ENCODE measurements at regions not wholly inside any gene's neighbourhood (a gene's known extent, or its start where the extent isn't known, plus 50 kb on each side); places are given as distances from the start of the nearest gene placed in this dataset.

DNA sequence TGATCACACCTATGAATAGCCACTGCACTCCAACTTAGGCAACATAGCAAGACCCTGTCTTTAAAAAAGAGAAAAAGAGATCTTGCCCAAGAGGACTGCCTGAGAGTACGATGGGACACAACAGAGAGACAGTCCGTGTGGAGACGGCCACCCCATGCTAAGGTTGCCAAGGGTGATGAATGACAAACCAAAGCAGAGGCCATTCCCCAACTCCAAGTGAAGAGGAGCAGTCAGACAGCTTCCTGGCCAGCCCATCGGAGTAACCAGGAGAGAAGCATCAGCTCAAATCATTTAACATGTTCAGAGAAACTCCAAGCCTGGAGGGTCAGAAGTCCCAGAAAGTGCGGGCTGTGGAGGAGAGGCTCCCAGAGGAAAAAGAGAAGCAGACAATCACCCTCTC lies 63.9 kb upstream of the SUB1 start:
- H3K27me3 ChIP-seq, result no peaks in the 10 kb centered on the region
- H3K4me1 ChIP-seq, result no peaks in the 10 kb centered on the region
- H3K9me3 ChIP-seq, result no peaks in the 10 kb centered on the region
- H3K27ac ChIP-seq, result no peak overlapping the region
- 69% methylated on average over 5 of the region's 5 CpGs; no CpG with 5 or more reads in 1 of the 2 donors for WGBS, 2 donors (ENCODE audit: low coverage in 1 of 2)
- no peak overlapping the region for H3K4me3 ChIP-seq
- TF ChIP-seq EP300 (IDR thresholded peaks at IDR 0.05), result no peak
- TF ChIP-seq POLR2AphosphoS5 (IDR thresholded peaks at IDR 0.05), result no peak
- TF ChIP-seq, protein P1, sequence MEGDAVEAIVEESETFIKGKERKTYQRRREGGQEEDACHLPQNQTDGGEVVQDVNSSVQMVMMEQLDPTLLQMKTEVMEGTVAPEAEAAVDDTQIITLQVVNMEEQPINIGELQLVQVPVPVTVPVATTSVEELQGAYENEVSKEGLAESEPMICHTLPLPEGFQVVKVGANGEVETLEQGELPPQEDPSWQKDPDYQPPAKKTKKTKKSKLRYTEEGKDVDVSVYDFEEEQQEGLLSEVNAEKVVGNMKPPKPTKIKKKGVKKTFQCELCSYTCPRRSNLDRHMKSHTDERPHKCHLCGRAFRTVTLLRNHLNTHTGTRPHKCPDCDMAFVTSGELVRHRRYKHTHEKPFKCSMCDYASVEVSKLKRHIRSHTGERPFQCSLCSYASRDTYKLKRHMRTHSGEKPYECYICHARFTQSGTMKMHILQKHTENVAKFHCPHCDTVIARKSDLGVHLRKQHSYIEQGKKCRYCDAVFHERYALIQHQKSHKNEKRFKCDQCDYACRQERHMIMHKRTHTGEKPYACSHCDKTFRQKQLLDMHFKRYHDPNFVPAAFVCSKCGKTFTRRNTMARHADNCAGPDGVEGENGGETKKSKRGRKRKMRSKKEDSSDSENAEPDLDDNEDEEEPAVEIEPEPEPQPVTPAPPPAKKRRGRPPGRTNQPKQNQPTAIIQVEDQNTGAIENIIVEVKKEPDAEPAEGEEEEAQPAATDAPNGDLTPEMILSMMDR (IDR thresholded peaks at IDR 0.05), result no peak
- TF ChIP-seq POLR2A (IDR thresholded peaks at IDR 0.05), result no peak
- no peak for ATAC-seq
- H3K36me3 ChIP-seq, result no peaks in the 10 kb centered on the region

DNA sequence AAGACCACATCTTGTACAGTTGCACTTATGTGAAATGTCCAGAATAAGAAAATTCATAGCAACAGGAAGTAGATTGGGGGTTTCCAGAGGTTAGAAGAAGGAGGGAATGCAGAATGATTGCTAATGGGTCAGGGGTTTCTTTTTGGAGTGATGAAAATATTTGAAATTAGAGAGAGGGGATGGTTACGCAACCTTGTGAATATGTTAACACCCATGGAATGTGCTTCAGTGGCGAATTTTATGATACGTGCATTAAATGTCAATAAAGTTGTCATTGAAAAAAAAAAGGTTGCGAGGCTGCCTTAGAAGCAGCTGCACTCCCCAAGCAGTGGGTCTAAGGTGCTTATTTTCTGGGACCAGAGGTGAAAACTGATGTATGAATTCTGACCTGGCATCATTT lies 64.4 kb upstream of the SUB1 start:
- Histone ChIP-seq H3K36me3 (no peaks in the 10 kb centered on the region), H3K4me3 (no peak overlapping the region), H3K9me3 (no peaks in the 10 kb centered on the region), H3K27ac (no peak overlapping the region), H3K27me3 (no peaks in the 10 kb centered on the region), H3K4me1 (no peaks in the 10 kb centered on the region)
- 94 to 96% methylated on average over 4 of the region's 4 CpGs for WGBS, 2 donors (ENCODE audit: low coverage in 1 of 2)
- TF ChIP-seq EP300 (IDR thresholded peaks at IDR 0.05) (no peak), POLR2A (IDR thresholded peaks at IDR 0.05) (no peak), POLR2AphosphoS5 (IDR thresholded peaks at IDR 0.05) (no peak)
- TF ChIP-seq, protein P1 (IDR thresholded peaks at IDR 0.05), result no peak
- ATAC-seq, result no peak

DNA sequence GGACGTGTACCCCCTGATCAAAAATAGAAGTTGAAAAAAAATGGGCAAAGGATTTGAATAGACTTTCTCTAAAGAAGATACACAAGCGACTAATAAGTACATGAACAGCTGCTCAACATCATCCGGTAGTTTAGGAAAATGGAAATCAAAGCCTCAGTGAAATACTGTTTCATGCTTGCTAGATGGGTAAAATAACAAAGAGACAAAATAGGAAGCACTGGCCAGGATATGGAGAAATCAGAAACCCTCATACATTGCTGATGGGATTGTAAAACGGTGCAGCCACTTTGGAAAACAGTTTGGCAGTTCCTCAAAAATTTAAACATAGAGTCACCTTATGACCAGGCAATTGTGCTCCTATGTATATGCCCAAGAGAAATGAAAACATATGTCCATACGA lies 65.0 kb upstream of the SUB1 start:
- TF ChIP-seq EP300 (IDR thresholded peaks at IDR 0.05) (no peak), POLR2AphosphoS5 (IDR thresholded peaks at IDR 0.05) (no peak), POLR2A (IDR thresholded peaks at IDR 0.05) (no peak)
- TF ChIP-seq, protein P1 (IDR thresholded peaks at IDR 0.05), result no peak
- Histone ChIP-seq H3K27me3 (no peaks in the 10 kb centered on the region), H3K9me3 (no peaks in the 10 kb centered on the region), H3K27ac (no peak overlapping the region), H3K4me1 (no peaks in the 10 kb centered on the region), H3K36me3 (no peaks in the 10 kb centered on the region), H3K4me3 (no peak overlapping the region)
- no peak for ATAC-seq
- WGBS, 2 donors (ENCODE audit: low coverage in 1 of 2), result 7 to 16% methylated on average over 4 to 5 of the region's 5 CpGs

DNA sequence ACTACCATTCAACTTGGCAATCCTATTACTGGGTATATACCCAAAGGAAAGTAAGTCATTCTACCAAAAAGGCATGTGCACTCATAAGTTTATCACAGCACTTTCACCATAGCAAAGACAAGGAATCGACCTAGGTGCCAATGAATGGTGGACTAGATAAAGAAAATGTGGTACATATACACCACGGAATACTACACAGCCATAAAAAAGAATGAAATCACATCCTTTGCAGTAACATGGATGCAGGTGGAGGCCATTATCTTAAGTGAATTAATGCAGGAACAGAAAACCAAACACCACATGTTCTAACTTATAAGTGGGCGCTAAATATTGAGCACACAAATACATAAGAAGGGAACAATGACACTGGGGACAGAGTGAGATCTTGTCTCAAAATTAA lies 65.8 kb upstream of the SUB1 start:
- TF ChIP-seq EP300 (IDR thresholded peaks at IDR 0.05), result no peak
- no peak for TF ChIP-seq POLR2AphosphoS5 (IDR thresholded peaks at IDR 0.05)
- TF ChIP-seq POLR2A (IDR thresholded peaks at IDR 0.05), result no peak
- TF ChIP-seq, protein P1 (IDR thresholded peaks at IDR 0.05), result no peak
- H3K4me3 ChIP-seq, result no peak overlapping the region
- no peak overlapping the region for H3K27ac ChIP-seq
- no peaks in the 10 kb centered on the region for H3K36me3 ChIP-seq
- 93% methylated on average over 3 of the region's 3 CpGs for WGBS, 2 donors (ENCODE audit: low coverage in 1 of 2)
- no peaks in the 10 kb centered on the region for H3K4me1 ChIP-seq
- no peak for ATAC-seq
- H3K9me3 ChIP-seq, result no peaks in the 10 kb centered on the region
- no peaks in the 10 kb centered on the region for H3K27me3 ChIP-seq

DNA sequence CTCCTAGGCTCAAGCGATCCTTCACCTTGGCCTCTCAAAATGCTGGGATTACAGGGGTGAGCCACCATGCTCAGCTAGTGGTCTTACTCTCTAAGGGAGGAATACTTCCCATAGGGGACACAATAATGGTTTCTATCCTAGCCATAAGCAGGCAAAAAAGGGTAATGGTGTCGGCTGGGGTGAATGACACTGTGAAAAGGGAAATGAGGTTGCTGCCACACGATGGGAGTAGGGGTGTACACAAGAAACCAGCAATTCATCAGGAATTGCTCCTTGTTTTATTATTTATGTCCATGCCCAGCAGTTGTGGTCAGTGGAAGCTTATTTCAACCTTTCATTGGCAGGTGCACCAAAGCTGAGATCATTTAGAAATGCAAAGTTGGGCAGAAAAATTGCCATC lies 70.3 kb upstream of the ZFR start:
- whole genome bisulfite sequencing, 2 donors (ENCODE audit: low coverage in 1 of 2), result 50 to 63% methylated on average over 2 to 3 of the region's 3 CpGs
- Histone ChIP-seq H3K4me1 (no peaks in the 10 kb centered on the region), H3K36me3 (no peaks in the 10 kb centered on the region), H3K9me3 (no peaks in the 10 kb centered on the region), H3K4me3 (no peak overlapping the region), H3K27ac (no peak overlapping the region), H3K27me3 (no peaks in the 10 kb centered on the region)
- no peak for TF ChIP-seq POLR2A (IDR thresholded peaks at IDR 0.05)
- TF ChIP-seq POLR2AphosphoS5 (IDR thresholded peaks at IDR 0.05), result no peak
- TF ChIP-seq EP300 (IDR thresholded peaks at IDR 0.05), result no peak
- TF ChIP-seq, protein P1 (IDR thresholded peaks at IDR 0.05), result no peak
- no peak for ATAC-seq
